AG09319 (cell line): ENCODE measurements at regions not wholly inside any gene's neighbourhood (a gene's known extent, or its start where the extent isn't known, plus 50 kb on each side); places are given as distances from the start of the nearest gene placed in this dataset.

Source experiments
- DNase-seq: peaks from one replicate; pipeline ENCODE4 v3.0.0-alpha.2; 2010; ENCODE audit warnings: low read depth; ENCODE audit errors: extremely low read depth
- CTCF ChIP-seq: IDR thresholded peaks from 2 replicates; pipeline ENCODE4 v1.5.1; 2011; ENCODE audit warnings: low read depth, mild to moderate bottlenecking, inconsistent platforms, low read length, moderate library complexity

- DNase-seq: no peak
- TF ChIP-seq CTCF: no peak
Observed at GRCh38 chr14:62079038-62079437, 316.8 kb downstream of the SNAPC1 start.

GRCh38 chr14:62081012-62081612, 318.9 kb downstream of the SNAPC1 start:
- TF ChIP-seq CTCF: no peak
- no peak for DNase-seq

- no peak for TF ChIP-seq CTCF
- DNase-seq: no peak
Observed at GRCh38 chr14:62081951-62082350, 319.7 kb downstream of the SNAPC1 start.

- no peak for TF ChIP-seq CTCF
- no peak for DNase-seq
Observed at GRCh38 chr14:62082779-62083178, 320.6 kb downstream of the SNAPC1 start.

- TF ChIP-seq CTCF: no peak
- no peak for DNase-seq
Observed at GRCh38 chr14:62084020-62084419, 321.8 kb downstream of the SNAPC1 start.

- no peak for DNase-seq
- no peak for TF ChIP-seq CTCF
Observed at GRCh38 chr14:62087191-62087590, 325.0 kb downstream of the SNAPC1 start.

- TF ChIP-seq CTCF: no peak
- DNase-seq: no peak
Observed at GRCh38 chr14:62093736-62094135, 331.5 kb downstream of the SNAPC1 start.
